Osteoblast (primary cell): ENCODE measurements at regions not wholly inside any gene's neighbourhood (a gene's known extent, or its start where the extent isn't known, plus 50 kb on each side); places are given as distances from the start of the nearest gene placed in this dataset.

Source experiments
- DNase-seq: peaks from one replicate; pipeline ENCODE4 v3.0.0; 2011; ENCODE audit warnings: low spot score, mixed read lengths; ENCODE audit not compliant: insufficient read length; ENCODE audit errors: missing footprints
- H2AFZ ChIP-seq: 2 replicates; pipeline ENCODE4 v1.6.0; 2011; ENCODE audit warnings: mild to moderate bottlenecking, low read length
- H3K27ac ChIP-seq: 2 replicates; pipeline ENCODE4 v1.5.1; 2011; ENCODE audit warnings: mild to moderate bottlenecking, low read depth, low read length, moderate library complexity
- H3K27me3 ChIP-seq: 2 replicates; pipeline ENCODE4 v1.6.0; 2012; ENCODE audit warnings: mild to moderate bottlenecking, control low read depth, inconsistent platforms, low read length, moderate library complexity; ENCODE audit not compliant: insufficient read depth
- H3K36me3 ChIP-seq: 2 replicates; pipeline ENCODE4 v1.5.1; 2011; ENCODE audit warnings: mild to moderate bottlenecking, low read length, control low read depth, moderate library complexity; ENCODE audit not compliant: insufficient read depth
- H3K4me1 ChIP-seq: 2 replicates; pipeline ENCODE4 v1.5.1; 2011; ENCODE audit warnings: mild to moderate bottlenecking, low read length, control low read depth, moderate library complexity; ENCODE audit not compliant: insufficient read depth
- H3K4me2 ChIP-seq: 2 replicates; pipeline ENCODE4 v1.6.0; 2011; ENCODE audit warnings: mild to moderate bottlenecking, low read length; ENCODE audit not compliant: insufficient read depth
- H3K4me3 ChIP-seq: fragments of 200-600 bp; sonication (generic); 3 replicates; pipeline ENCODE4 v1.5.1; 2012; ENCODE audit warnings: mild to moderate bottlenecking, low read length, inconsistent platforms; ENCODE audit not compliant: insufficient read depth
- H3K79me2 ChIP-seq: 2 replicates; pipeline ENCODE4 v1.6.0; 2012; ENCODE audit warnings: mild to moderate bottlenecking, low read length, control low read depth, inconsistent platforms; ENCODE audit not compliant: insufficient read depth
- H3K9me3 ChIP-seq: 2 replicates; pipeline ENCODE4 v1.5.1; 2011; ENCODE audit warnings: low read depth, low read length, control low read depth
- H4K20me1 ChIP-seq: 2 replicates; pipeline ENCODE4 v1.6.0; 2012; ENCODE audit warnings: mild to moderate bottlenecking, low read length, control low read depth; ENCODE audit not compliant: insufficient read depth
- CTCF ChIP-seq: IDR thresholded peaks from 2 replicates; pipeline ENCODE4 v1.5.1; 2011; ENCODE audit warnings: mild to moderate bottlenecking, low read depth, low read length, moderate library complexity; ENCODE audit errors: extremely low read depth

GRCh38 chr9:73617586-73617985, 465.9 kb downstream of the ANXA1 start:
- H3K4me2 ChIP-seq: no peak overlapping the region
- H3K4me3 ChIP-seq: no peak overlapping the region
- H3K4me1 ChIP-seq: no peaks in the 10 kb centered on the region
- no peak overlapping the region for H2AFZ ChIP-seq
- TF ChIP-seq CTCF: no peak
- no peaks in the 10 kb centered on the region for H3K79me2 ChIP-seq
- no peaks in the 10 kb centered on the region for H4K20me1 ChIP-seq
- no peaks in the 10 kb centered on the region for H3K9me3 ChIP-seq
- H3K36me3 ChIP-seq: no peaks in the 10 kb centered on the region
- H3K27ac ChIP-seq: no peak overlapping the region
- DNase-seq: no peak
- H3K27me3 ChIP-seq: no peaks in the 10 kb centered on the region

GRCh38 chr9:73640971-73641370, 489.3 kb downstream of the ANXA1 start:
- no peak overlapping the region for H3K27ac ChIP-seq
- H3K4me3 ChIP-seq: no peak overlapping the region
- no peaks in the 10 kb centered on the region for H3K4me1 ChIP-seq
- TF ChIP-seq CTCF: no peak
- H3K9me3 ChIP-seq: no peaks in the 10 kb centered on the region
- H4K20me1 ChIP-seq: no peaks in the 10 kb centered on the region
- DNase-seq: no peak
- no peaks in the 10 kb centered on the region for H3K27me3 ChIP-seq
- no peak overlapping the region for H3K4me2 ChIP-seq
- no peaks in the 10 kb centered on the region for H3K36me3 ChIP-seq
- no peak overlapping the region for H2AFZ ChIP-seq
- no peaks in the 10 kb centered on the region for H3K79me2 ChIP-seq

DNA sequence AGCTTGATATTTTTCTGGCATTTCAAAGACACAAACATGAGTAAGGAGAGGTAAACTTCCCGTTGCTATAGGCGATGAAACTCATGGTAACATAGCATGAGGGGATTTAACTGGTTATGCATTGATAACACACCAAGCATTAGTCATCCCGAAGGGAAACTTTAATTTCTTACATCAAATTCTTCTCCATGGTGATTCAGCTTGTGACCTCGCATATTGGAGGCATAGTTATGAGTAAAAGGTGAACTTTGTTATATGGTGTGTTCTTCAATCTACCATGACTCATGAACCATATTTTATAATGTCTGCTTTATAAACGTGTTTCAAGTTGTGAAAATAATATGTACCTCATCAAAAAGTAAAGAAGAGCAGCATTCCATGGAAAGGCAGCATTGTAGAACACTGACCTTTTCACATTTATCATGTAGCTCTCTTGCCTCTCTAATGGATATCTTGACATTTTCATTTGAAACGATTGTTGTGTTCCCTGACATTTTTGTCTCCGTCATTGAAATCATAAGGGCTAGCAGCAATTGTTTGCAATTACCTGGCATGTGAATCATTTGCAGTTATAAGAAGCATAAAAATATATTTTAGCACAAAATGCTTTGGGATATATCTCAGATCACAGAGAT, 491.8 kb downstream of the ANXA1 start:
- Histone ChIP-seq H4K20me1 (no peaks in the 10 kb centered on the region), H3K27ac (no peak overlapping the region), H3K79me2 (no peaks in the 10 kb centered on the region), H3K4me2 (no peak overlapping the region), H3K36me3 (no peaks in the 10 kb centered on the region), H3K4me3 (no peak overlapping the region), H2AFZ (no peak overlapping the region), H3K4me1 (no peaks in the 10 kb centered on the region), H3K9me3 (no peaks in the 10 kb centered on the region), H3K27me3 (no peaks in the 10 kb centered on the region)
- DNase-seq: no peak
- TF ChIP-seq CTCF: no peak

DNA sequence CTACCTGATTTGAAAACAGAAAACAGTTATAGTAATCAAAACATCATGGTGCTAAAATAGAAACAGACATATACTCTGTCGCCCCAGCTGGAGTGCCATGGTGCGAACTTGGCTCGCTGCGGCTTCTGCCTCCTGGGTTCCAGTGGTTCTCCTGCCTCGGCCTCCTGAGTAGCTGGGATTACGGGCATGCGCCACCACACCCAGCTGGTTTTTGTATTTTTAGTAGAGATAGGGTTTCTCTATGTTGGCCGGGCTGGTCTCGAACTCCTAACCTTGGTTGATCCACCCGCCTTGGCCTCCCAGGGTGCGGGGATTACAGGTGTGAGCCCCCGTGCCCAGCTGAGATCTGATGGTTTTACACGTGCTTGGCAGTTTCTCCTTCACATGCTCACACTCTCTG, 495.9 kb downstream of the ANXA1 start:
- TF ChIP-seq CTCF: no peak

More for the DNA sequence above, 495.9 kb downstream of the ANXA1 start:
- no peak overlapping the region for H2AFZ ChIP-seq
- no peak for DNase-seq
- H3K4me2 ChIP-seq: no peak overlapping the region
- H3K27me3 ChIP-seq: no peaks in the 10 kb centered on the region
- no peaks in the 10 kb centered on the region for H3K79me2 ChIP-seq
- H3K36me3 ChIP-seq: no peaks in the 10 kb centered on the region
- H3K27ac ChIP-seq: no peak overlapping the region
- no peaks in the 10 kb centered on the region for H3K9me3 ChIP-seq
- H3K4me3 ChIP-seq: no peak overlapping the region
- no peaks in the 10 kb centered on the region for H4K20me1 ChIP-seq
- no peaks in the 10 kb centered on the region for H3K4me1 ChIP-seq
